HG03558 (cell line): ENCODE measurements at regions not wholly inside any gene's neighbourhood (a gene's known extent, or its start where the extent isn't known, plus 50 kb on each side); places are given as distances from the start of the nearest gene placed in this dataset.

Experiments
- ATAC-seq: cut with Tn5 transposase; IDR thresholded peaks from one replicate; pipeline ENCODE4 v1.9.1; 2021; ENCODE audit warnings: moderate number of reproducible peaks; ENCODE audit not compliant: unreplicated experiment; ENCODE audit errors: extremely low read depth

- no peak for ATAC-seq
These were observed 128.3 kb downstream of the AACS start for GRCh38 chr12:125193376-125194152.

- no peak for ATAC-seq
These were observed 129.0 kb downstream of the AACS start for GRCh38 chr12:125194163-125194773.

GRCh38 chr12:125194987-125195386 lies 129.8 kb downstream of the AACS start:
- no peak for ATAC-seq

- ATAC-seq: no peak
These were observed 132.1 kb downstream of the AACS start for GRCh38 chr12:125197326-125197725.

- ATAC-seq: no peak
These were observed 133.4 kb downstream of the AACS start for GRCh38 chr12:125198652-125199051.

GRCh38 chr12:125201090-125201489 lies 135.9 kb downstream of the AACS start:
- no peak for ATAC-seq

- no peak for ATAC-seq
These were observed 136.7 kb downstream of the AACS start for GRCh38 chr12:125201940-125202339.

GRCh38 chr12:125202421-125202820 lies 137.2 kb downstream of the AACS start:
- no peak for ATAC-seq

GRCh38 chr12:125203145-125203765 lies 138.0 kb downstream of the AACS start:
- no peak for ATAC-seq

GRCh38 chr12:125205386-125205785 lies 140.2 kb downstream of the AACS start:
- ATAC-seq: no peak

- ATAC-seq: no peak
These were observed 141.5 kb downstream of the AACS start for GRCh38 chr12:125206711-125207110.

GRCh38 chr12:125208334-125208733 lies 143.1 kb downstream of the AACS start:
- ATAC-seq: no peak

GRCh38 chr12:125208942-125209341 lies 143.7 kb downstream of the AACS start:
- ATAC-seq: no peak

- ATAC-seq: no peak
These were observed 145.0 kb downstream of the AACS start for GRCh38 chr12:125210104-125210755.

GRCh38 chr12:125211464-125211863 lies 146.2 kb downstream of the AACS start:
- ATAC-seq: no peak

- no peak for ATAC-seq
These were observed 149.1 kb downstream of the AACS start for GRCh38 chr12:125214289-125214688.

GRCh38 chr12:125216756-125217155 lies 151.5 kb downstream of the AACS start:
- no peak for ATAC-seq

GRCh38 chr12:125217308-125217707 lies 152.1 kb downstream of the AACS start:
- no peak for ATAC-seq

- ATAC-seq: no peak
These were observed 153.7 kb downstream of the AACS start for GRCh38 chr12:125218952-125219351.

GRCh38 chr12:125220404-125221273 lies 155.4 kb downstream of the AACS start:
- no peak for ATAC-seq
